IPS-15b (cell line): ENCODE measurements at regions not wholly inside any gene's neighbourhood (a gene's known extent, or its start where the extent isn't known, plus 50 kb on each side); places are given as distances from the start of the nearest gene placed in this dataset.

Experiments used
- H3K27me3 ChIP-seq: one replicate; pipeline ENCODE4 v1.6.1; 2013; ENCODE audit warnings: low read length; ENCODE audit not compliant: control insufficient read depth, insufficient read depth
- H3K36me3 ChIP-seq: one replicate; pipeline ENCODE4 v1.6.1; 2013; ENCODE audit warnings: low read length; ENCODE audit not compliant: control insufficient read depth, insufficient read depth
- H3K4me1 ChIP-seq: one replicate; pipeline ENCODE4 v1.6.1; 2013; ENCODE audit warnings: mild to moderate bottlenecking, low read length; ENCODE audit not compliant: control insufficient read depth, insufficient read depth
- H3K4me3 ChIP-seq: one replicate; pipeline ENCODE4 v1.5.1; 2013; ENCODE audit warnings: low read depth, low read length
- H3K9ac ChIP-seq: one replicate; pipeline ENCODE4 v1.6.1; 2013; ENCODE audit warnings: low read depth, mild to moderate bottlenecking, low read length
- H3K9me3 ChIP-seq: one replicate; pipeline ENCODE4 v1.6.1; 2013; ENCODE audit warnings: mild to moderate bottlenecking, low read length; ENCODE audit not compliant: control insufficient read depth, insufficient read depth

- Histone ChIP-seq H3K36me3 (no peaks in the 10 kb centered on the region), H3K4me3 (no peak overlapping the region), H3K27me3 (no peaks in the 10 kb centered on the region), H3K4me1 (no peaks in the 10 kb centered on the region), H3K9me3 (no peaks in the 10 kb centered on the region), H3K9ac (no peak overlapping the region)
These were observed 370.7 kb downstream of the ZSWIM6 start for GRCh38 chr5:61702784-61703183.

GRCh38 chr5:61704289-61704688 lies 372.2 kb downstream of the ZSWIM6 start:
- Histone ChIP-seq H3K4me3 (no peak overlapping the region), H3K4me1 (no peaks in the 10 kb centered on the region), H3K9me3 (no peaks in the 10 kb centered on the region), H3K36me3 (no peaks in the 10 kb centered on the region), H3K27me3 (no peaks in the 10 kb centered on the region), H3K9ac (no peak overlapping the region)

- H3K9me3 ChIP-seq = no peaks in the 10 kb centered on the region
- H3K4me3 ChIP-seq = no peak overlapping the region
- H3K9ac ChIP-seq = no peak overlapping the region
- H3K27me3 ChIP-seq = no peaks in the 10 kb centered on the region
- H3K4me1 ChIP-seq = no peaks in the 10 kb centered on the region
- H3K36me3 ChIP-seq = no peaks in the 10 kb centered on the region
These were observed 374.7 kb downstream of the ZSWIM6 start for GRCh38 chr5:61706751-61707150.

DNA sequence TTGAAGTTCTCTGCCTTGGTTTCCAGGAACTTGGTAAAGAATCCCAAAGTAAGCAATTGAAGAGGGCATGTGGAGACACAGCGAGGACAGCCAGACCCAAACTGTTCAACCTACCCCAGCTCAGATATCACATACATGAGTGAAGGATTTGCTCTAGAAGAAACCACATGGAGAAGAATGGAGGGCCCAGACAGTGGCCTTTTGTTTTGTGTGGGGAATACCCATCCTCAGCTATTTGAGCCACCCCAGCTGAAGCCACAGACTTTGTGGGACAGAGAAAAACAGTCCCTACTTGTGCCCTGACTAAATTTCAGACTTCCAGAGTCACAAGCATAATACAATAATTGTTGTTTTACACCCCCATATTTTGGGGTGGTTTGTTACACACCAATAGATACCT lies 387.1 kb downstream of the ZSWIM6 start:
- H3K36me3 ChIP-seq = no peaks in the 10 kb centered on the region
- no peak overlapping the region for H3K9ac ChIP-seq
- H3K27me3 ChIP-seq = no peaks in the 10 kb centered on the region
- no peaks in the 10 kb centered on the region for H3K4me1 ChIP-seq
- no peaks in the 10 kb centered on the region for H3K9me3 ChIP-seq
- no peak overlapping the region for H3K4me3 ChIP-seq

GRCh38 chr5:61720829-61721228 lies 388.8 kb downstream of the ZSWIM6 start:
- H3K27me3 ChIP-seq = no peaks in the 10 kb centered on the region
- H3K4me1 ChIP-seq = no peaks in the 10 kb centered on the region
- no peak overlapping the region for H3K4me3 ChIP-seq
- H3K9ac ChIP-seq = no peak overlapping the region
- H3K9me3 ChIP-seq = no peaks in the 10 kb centered on the region
- no peaks in the 10 kb centered on the region for H3K36me3 ChIP-seq

DNA sequence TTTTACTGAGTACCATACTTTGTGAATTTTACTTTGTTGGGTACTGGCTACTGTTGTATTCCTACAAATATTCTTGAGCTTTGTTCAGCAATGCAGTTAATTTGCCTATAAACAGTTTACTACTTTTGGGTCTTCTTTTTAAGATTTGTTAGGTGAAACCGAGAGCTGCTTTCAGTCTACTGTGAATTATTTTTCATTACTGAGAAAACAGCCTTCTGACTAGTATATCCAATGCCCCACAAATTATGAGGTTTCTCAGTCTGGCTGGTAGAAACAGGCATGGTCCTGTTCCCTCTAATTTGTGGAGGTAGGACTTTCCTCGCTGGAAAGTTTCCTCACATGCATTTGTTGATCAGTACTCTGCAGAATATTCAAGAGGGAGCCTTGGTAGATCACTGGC lies 392.0 kb downstream of the ZSWIM6 start:
- Histone ChIP-seq H3K36me3 (no peaks in the 10 kb centered on the region), H3K4me3 (no peak overlapping the region), H3K9me3 (no peaks in the 10 kb centered on the region), H3K9ac (no peak overlapping the region), H3K4me1 (no peaks in the 10 kb centered on the region), H3K27me3 (no peaks in the 10 kb centered on the region)

DNA sequence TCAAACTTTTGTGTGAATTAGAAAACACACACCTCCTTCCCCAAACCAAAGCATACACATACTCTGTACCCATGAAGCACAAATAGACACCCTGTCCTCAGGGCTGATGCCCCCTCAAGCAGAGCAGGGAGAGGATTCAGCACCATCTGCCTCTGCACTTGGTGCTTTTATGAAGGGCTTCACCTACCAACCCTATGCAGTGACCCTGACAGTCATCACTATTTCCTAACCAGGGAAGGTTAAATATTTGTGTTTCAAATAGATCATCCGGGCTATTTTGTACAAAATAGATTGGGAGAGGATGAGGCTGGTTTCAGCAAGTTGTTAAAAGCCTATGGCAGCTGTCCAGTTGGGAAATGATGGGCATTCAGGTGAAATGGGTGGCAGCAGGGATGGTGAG lies 396.2 kb downstream of the ZSWIM6 start:
- Histone ChIP-seq H3K9ac (no peak overlapping the region), H3K27me3 (peaks cover 11% of the 10 kb centered on the region), H3K9me3 (no peaks in the 10 kb centered on the region), H3K4me1 (peaks cover 7% of the 10 kb centered on the region), H3K36me3 (no peaks in the 10 kb centered on the region), H3K4me3 (no peak overlapping the region)

DNA sequence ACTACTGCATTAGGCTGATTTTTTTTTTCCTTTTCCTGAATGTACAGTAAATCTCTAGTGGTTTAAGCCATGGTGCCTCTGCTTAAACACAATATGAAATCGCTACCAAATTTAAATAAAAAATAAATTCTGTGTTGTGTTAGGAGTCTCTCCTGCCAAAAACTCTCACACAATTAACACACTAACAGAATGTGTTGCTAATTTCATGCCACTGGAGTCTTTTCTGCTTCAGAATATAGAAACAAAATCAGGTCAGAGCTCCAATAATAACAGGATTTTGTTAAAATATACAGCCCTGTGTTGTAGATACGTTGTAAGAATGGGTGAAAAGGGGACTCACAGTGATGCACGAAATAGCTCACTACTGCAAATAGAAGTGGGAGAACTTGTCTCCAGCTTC lies 398.8 kb downstream of the ZSWIM6 start:
- Histone ChIP-seq H3K9ac (no peak overlapping the region), H3K4me3 (no peak overlapping the region), H3K27me3 (peaks cover 11% of the 10 kb centered on the region), H3K4me1 (peaks cover 7% of the 10 kb centered on the region), H3K9me3 (no peaks in the 10 kb centered on the region), H3K36me3 (no peaks in the 10 kb centered on the region)

- Histone ChIP-seq H3K27me3 (peaks cover 11% of the 10 kb centered on the region), H3K4me3 (peak overlapping the region; percentile 9), H3K9me3 (no peaks in the 10 kb centered on the region), H3K9ac (no peak overlapping the region), H3K4me1 (peaks cover 7% of the 10 kb centered on the region), H3K36me3 (no peaks in the 10 kb centered on the region)
These were observed 399.3 kb downstream of the ZSWIM6 start for GRCh38 chr5:61731267-61731945.

DNA sequence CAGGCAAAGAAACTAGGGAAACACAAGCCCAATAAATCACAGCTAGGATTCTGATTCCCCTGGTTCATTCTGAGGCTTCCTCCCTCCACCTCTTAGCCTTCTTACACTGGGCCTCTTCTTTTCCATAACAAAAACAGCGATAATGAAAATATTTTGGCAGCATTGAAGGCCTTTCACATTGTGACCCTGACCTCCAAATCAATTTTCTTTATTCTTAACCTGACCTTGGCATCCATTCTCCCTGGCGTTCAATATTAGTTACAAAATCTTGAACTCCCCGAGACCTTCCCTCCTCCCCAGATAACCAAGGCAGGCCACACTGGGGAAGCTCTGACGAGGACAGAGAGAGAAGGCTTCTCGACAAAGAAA lies 399.9 kb downstream of the ZSWIM6 start:
- peak overlapping the region; percentile 9 for H3K4me3 ChIP-seq
- peaks cover 7% of the 10 kb centered on the region for H3K4me1 ChIP-seq
- no peaks in the 10 kb centered on the region for H3K36me3 ChIP-seq
- no peaks in the 10 kb centered on the region for H3K9me3 ChIP-seq
- H3K9ac ChIP-seq = no peak overlapping the region
- H3K27me3 ChIP-seq = peaks cover 11% of the 10 kb centered on the region

- Histone ChIP-seq H3K4me3 (peak overlapping the region; percentile 9), H3K4me1 (peaks cover 7% of the 10 kb centered on the region)
These were observed 400.3 kb downstream of the ZSWIM6 start for GRCh38 chr5:61732369-61732768.

GRCh38 chr5:61732796-61733195 lies 400.7 kb downstream of the ZSWIM6 start:
- peaks cover 11% of the 10 kb centered on the region for H3K27me3 ChIP-seq
- H3K9ac ChIP-seq = no peak overlapping the region

More at GRCh38 chr5:61732369-61732768, 400.3 kb downstream of the ZSWIM6 start:
- Histone ChIP-seq H3K27me3 (peaks cover 11% of the 10 kb centered on the region), H3K36me3 (no peaks in the 10 kb centered on the region), H3K9ac (no peak overlapping the region), H3K9me3 (no peaks in the 10 kb centered on the region)

More at GRCh38 chr5:61732796-61733195, 400.7 kb downstream of the ZSWIM6 start:
- H3K9me3 ChIP-seq = no peaks in the 10 kb centered on the region
- H3K36me3 ChIP-seq = no peaks in the 10 kb centered on the region
- H3K4me1 ChIP-seq = peaks cover 7% of the 10 kb centered on the region
- H3K4me3 ChIP-seq = peak overlapping the region; percentile 9
